Fibroblast of pulmonary artery (primary cell): ENCODE measurements at regions not wholly inside any gene's neighbourhood (a gene's known extent, or its start where the extent isn't known, plus 50 kb on each side); places are given as distances from the start of the nearest gene placed in this dataset.
"Not testable (repeated sequence)": the region's sequence is repeated elsewhere in the genome, so short reads cannot be mapped to it uniquely, and the experiment has no call there.

Source experiments
- DNase-seq: peaks from one replicate; pipeline ENCODE4 v3.0.0-alpha.2; 2010; ENCODE audit warnings: low read depth
- H3K4me3 ChIP-seq: replicated peaks from 2 replicates; pipeline ENCODE4 v1.5.1; 2011; ENCODE audit warnings: low read depth, mild to moderate bottlenecking, control low read depth, low read length, moderate library complexity
- TF ChIP-seq, protein P1 (sequence below): IDR thresholded peaks from 2 replicates; pipeline ENCODE4 v1.5.1; 2011; ENCODE audit warnings: mild to moderate bottlenecking, control low read depth, low read length, inconsistent platforms; ENCODE audit errors: missing control alignments

DNA sequence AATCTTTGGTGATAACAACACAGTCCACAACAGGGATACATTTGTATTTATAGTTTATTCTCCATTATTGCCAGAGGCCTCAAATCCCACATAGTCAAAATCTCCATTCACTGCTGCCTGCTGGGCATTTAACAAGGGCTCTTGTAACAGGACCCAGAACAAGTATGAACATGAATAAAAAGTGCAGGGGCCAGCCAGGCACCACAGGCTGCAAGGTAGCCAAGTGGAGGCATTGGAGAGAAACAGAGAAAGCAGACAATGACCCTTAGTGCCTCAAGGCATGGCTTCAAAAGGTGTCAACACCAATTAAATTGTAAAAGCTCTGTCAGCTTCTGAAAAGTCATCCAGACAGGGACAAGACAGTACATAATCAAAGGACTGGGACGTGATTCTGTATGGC, 116.8 kb downstream of the ATP6V1G3 start:
- DNase-seq, result no peak
- no peak overlapping the region for H3K4me3 ChIP-seq
- TF ChIP-seq, protein P1, sequence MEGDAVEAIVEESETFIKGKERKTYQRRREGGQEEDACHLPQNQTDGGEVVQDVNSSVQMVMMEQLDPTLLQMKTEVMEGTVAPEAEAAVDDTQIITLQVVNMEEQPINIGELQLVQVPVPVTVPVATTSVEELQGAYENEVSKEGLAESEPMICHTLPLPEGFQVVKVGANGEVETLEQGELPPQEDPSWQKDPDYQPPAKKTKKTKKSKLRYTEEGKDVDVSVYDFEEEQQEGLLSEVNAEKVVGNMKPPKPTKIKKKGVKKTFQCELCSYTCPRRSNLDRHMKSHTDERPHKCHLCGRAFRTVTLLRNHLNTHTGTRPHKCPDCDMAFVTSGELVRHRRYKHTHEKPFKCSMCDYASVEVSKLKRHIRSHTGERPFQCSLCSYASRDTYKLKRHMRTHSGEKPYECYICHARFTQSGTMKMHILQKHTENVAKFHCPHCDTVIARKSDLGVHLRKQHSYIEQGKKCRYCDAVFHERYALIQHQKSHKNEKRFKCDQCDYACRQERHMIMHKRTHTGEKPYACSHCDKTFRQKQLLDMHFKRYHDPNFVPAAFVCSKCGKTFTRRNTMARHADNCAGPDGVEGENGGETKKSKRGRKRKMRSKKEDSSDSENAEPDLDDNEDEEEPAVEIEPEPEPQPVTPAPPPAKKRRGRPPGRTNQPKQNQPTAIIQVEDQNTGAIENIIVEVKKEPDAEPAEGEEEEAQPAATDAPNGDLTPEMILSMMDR, result no peak

DNA sequence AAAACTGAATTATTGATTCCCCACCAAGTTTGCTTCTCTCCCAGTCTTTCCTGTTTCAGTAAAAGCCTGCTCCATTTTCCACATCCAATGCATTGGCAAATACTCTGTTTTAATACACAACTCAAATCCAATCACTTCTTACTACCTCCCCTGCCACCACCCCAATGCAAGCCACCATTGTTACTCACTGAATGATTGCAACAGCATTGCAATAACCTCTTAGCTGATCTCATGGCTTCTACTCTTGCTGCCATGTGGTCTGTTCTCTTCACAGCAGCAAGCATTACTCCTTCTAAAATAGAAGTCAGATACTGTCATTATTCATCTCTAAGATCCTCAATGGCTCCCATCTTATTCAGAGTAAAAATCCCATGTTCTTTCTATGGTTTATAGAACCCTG, 123.4 kb downstream of the ATP6V1G3 start:
- no peak overlapping the region for H3K4me3 ChIP-seq
- TF ChIP-seq, protein P1, result no peak
- DNase-seq, result no peak

DNA sequence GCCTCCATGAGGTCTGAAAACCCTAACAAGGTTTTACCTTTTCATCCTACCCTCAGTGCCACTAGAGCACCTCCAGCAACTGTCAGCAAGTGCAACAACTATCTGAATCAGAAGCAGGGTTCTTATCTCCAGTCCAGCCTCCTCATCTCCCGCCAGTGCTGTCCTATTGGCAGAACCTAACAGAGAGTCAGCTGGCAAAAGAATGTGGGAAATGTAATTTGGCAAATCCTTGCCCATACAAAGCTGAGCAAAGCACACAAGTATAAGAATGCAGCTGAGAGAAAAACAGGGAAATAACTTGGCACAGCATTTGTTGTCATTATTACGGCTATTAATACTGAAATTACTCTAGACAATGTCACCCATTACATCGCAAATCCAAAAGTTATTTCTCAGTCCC, 124.2 kb downstream of the ATP6V1G3 start:
- TF ChIP-seq, protein P1, result no peak

DNA sequence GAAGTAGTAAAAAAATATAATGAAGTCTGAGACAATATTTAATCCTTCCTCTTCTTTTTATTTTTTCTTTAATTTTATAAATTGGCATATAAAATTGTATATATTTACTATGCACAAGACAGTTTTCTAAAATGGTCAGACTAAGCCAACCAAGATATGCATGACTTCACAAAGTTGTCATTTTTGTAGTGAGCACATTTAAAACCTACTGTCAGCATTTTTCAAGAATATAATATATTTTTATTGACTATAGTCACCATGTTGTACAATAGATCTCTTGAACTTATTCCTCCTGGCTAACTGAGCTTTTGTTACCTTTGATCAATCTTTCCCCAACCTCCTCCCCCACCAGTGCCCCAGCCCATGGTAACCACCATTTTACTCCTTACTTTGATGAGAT, 129.2 kb downstream of the ATP6V1G3 start:
- no peak overlapping the region for H3K4me3 ChIP-seq
- TF ChIP-seq, protein P1, result no peak
- no peak for DNase-seq

More for the DNA sequence above, 124.2 kb downstream of the ATP6V1G3 start:
- DNase-seq, result peak; percentile 59
- no peak overlapping the region for H3K4me3 ChIP-seq

DNA sequence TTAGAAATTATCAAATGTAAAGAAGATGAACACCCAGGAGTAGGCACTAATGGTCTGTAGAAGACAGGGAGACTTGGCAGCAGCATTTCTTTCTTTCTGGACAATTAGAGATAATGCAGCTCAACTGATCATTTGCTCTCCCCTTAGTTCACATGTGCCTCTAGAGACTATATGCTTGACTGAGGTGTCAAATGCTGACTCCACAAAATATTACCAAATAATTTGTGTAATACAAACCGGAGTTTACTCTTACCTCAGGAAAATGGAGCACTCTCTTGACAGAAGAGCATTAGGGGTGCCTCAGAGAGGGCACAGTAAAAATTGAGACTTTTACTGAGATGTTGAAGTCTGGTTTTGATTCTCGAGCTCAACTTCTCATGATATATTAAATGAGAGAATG, 131.8 kb downstream of the ATP6V1G3 start:
- TF ChIP-seq, protein P1, result no peak
- DNase-seq, result no peak

DNA sequence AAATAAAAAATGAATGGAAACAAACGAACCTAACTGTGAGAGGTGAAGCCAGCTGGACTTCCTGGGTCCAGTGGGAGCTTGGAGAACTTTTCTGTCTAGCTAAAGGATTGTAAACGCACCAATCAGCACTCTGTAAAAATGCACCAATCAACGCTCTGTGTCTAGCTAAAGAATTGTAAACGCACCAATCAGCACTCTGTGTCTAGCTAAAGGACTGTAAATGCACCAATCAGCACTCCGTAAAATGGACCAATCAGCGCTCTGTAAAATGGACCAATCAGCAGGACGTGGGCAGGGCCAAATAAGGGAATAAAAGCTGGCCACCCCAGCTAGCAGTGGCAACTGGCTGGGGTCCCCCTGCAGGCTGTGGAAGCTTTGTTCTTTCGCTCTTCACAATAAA, 135.8 kb downstream of the ATP6V1G3 start:
- H3K4me3 ChIP-seq, DNase-seq: not testable (repeated sequence)

More for the DNA sequence above, 131.8 kb downstream of the ATP6V1G3 start:
- no peak overlapping the region for H3K4me3 ChIP-seq

DNA sequence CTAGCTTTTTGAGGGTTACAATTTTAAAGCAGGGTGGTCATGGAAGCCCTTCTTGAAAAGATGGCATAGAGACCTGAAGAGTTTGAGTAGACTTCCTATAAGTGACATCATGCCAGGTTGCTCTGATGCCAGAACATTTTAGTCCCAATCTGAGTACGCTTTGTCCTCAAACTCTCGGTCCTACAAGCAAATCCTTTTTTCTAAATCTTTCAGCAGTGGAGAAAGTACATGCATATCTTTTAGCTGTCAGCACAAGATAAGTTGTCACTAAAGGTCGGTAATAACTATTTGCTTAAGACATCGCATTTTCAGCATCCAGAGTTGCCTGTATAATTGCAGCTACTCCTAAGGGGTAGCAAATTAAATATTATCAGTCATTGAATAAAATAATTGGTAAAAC, 140.4 kb downstream of the ATP6V1G3 start:
- H3K4me3 ChIP-seq, result no peak overlapping the region
- DNase-seq, result no peak
- TF ChIP-seq, protein P1, result no peak

DNA sequence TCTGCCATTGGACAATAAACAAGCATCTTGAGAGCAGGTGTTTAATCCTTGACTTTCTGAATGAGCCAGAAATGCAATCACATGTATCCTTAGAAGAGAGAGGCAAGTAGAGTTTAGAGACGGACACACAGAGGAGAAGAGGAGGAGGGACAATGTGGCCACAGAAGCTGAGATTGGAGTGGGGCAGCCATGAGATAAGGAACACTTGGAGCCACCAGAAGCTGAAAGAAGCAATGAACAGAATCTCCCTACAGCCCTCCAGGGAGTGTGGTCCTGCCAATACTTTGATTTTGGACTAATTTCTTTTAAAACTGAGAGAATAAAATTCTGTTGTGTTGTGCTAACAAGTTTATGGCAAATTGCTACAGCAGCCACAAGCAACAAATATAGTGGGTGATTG, 141.0 kb downstream of the ATP6V1G3 start:
- H3K4me3 ChIP-seq, result no peak overlapping the region
- DNase-seq, result no peak
- TF ChIP-seq, protein P1, result no peak
